GM19467 (cell line): ENCODE measurements at regions not wholly inside any gene's neighbourhood (a gene's known extent, or its start where the extent isn't known, plus 50 kb on each side); places are given as distances from the start of the nearest gene placed in this dataset.

Experiments used
- ATAC-seq: cut with Tn5 transposase; IDR thresholded peaks from one replicate; pipeline ENCODE4 v1.9.1; 2021; ENCODE audit warnings: mild to moderate bottlenecking, moderate library complexity; ENCODE audit not compliant: unreplicated experiment

GRCh38 chr14:62081012-62081612 is 318.9 kb downstream of the SNAPC1 start:
- peak; percentile 91 for ATAC-seq

GRCh38 chr14:62081951-62082350 is 319.7 kb downstream of the SNAPC1 start:
- no peak for ATAC-seq

- ATAC-seq: no peak
Observed at GRCh38 chr14:62082779-62083178, 320.6 kb downstream of the SNAPC1 start.

- no peak for ATAC-seq
Observed at GRCh38 chr14:62084020-62084419, 321.8 kb downstream of the SNAPC1 start.

DNA sequence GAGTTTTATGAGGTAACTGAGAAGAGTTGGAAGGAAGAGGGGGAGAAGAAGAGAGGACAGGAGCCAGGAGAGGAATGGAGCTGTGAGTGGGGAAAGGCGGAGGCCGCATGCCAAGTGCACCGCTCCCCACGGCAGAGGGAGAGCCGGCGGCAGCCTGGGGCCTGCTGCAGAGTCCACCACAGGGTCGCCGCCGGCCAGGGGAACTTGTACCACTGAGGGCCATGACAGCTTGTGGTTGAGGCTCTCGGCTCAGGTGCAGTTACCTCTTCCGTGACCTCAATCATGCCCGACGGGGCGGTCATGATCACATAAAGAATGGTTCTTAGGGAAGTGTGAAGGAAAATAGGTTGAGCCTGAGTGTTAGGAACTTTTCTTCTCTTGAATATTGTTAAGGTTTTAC is 325.0 kb downstream of the SNAPC1 start:
- ATAC-seq: no peak

GRCh38 chr14:62093736-62094135 is 331.5 kb downstream of the SNAPC1 start:
- no peak for ATAC-seq

DNA sequence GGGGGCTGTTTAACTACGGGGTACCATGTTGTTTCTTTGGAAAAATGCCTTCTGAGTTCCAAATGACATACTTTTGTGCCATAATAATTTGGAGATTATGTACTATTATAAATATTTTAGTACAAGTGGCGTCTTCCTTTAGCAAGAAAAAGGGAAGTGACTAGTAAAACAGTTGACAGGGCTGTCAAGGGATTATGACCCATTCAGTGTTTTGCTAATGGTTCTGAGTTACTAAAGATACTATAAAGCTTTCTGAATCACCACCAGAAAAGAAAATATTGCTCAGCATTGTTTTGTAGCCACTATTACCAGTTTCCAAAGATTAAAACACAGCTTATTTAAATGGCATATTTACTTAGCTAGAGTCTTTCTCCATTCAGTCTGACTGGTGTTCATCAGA is 334.9 kb downstream of the SNAPC1 start:
- no peak for ATAC-seq

DNA sequence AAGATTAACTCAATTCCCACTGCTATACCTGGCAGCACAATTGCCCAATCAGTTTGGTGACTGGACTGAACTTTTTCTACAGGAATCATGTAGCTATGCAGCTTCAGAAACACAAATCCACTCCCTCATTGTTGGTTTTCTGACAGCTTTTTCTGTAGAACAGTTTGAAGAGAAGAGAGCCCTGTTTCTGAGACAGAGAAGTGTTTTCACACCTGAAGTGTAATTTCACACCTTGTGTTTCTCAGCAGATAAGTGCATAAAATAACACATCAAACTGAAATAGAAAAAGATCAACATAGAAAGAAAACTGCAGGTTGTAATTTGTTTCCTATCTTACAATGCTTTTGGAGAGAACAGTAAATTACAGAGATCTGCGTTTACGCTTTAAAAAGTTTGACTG is 335.6 kb downstream of the SNAPC1 start:
- ATAC-seq: no peak

DNA sequence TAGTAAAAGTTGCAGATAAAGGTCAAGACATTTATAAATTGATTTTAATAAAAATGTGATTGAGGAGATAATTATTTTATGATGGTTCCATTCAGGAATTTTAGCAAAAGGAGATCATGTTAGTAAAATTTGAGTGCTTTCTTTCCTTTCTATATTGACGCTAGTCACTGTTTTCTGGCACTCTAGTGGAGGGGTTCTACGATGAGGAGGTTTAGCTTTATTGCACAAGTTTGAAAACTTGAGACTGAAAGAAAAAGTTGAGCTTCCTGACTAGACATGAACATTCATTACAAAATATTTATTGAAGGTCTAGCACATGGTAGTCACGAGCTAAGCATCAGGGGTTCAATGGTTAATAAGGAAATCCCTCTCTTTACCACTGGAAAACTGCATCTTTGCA is 336.1 kb downstream of the SNAPC1 start:
- no peak for ATAC-seq

GRCh38 chr14:62099091-62099490 is 336.9 kb downstream of the SNAPC1 start:
- no peak for ATAC-seq

- ATAC-seq: no peak
Observed at GRCh38 chr14:62101189-62101588, 339.0 kb downstream of the SNAPC1 start.

- ATAC-seq: no peak
Observed at GRCh38 chr14:62101673-62102348, 339.6 kb downstream of the SNAPC1 start.

DNA sequence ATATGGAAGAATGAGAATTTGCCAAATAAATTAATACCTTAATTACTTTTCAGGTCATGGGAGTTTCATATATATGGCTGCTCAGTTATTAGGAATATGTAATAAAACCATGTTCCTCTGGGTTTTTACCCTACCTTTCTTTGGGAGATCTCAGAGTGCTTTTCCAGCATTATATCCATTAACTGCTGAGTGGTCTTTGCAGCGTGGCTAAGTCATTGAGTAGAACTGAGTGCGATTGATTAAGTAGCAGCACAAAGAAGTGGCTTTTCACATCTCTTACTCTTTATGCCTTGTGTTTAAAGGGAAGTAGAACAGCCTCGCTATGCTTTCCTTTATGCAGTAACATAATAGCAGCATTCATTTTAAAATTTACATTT is 340.1 kb downstream of the SNAPC1 start:
- no peak for ATAC-seq

DNA sequence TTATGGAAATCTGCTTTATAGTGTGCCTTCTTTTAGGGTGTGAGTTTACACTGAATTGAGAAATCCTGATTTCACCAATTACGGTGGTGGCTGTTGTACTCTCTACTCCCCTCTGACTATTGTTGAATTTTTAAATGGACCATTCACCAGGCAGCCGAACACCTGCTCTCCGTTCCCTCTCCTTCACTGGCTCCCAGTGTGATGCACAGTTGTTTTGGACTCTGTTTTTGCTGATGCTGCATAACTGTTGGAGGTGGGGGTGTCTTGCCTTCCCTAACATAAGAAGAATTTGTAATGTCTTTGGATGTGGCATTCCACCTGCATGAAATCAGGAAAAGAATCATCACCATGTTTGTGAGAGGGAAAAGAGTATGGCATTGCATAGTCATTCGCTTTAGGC is 341.2 kb downstream of the SNAPC1 start:
- no peak for ATAC-seq

GRCh38 chr14:62110941-62111340 is 348.7 kb downstream of the SNAPC1 start:
- ATAC-seq: no peak

DNA sequence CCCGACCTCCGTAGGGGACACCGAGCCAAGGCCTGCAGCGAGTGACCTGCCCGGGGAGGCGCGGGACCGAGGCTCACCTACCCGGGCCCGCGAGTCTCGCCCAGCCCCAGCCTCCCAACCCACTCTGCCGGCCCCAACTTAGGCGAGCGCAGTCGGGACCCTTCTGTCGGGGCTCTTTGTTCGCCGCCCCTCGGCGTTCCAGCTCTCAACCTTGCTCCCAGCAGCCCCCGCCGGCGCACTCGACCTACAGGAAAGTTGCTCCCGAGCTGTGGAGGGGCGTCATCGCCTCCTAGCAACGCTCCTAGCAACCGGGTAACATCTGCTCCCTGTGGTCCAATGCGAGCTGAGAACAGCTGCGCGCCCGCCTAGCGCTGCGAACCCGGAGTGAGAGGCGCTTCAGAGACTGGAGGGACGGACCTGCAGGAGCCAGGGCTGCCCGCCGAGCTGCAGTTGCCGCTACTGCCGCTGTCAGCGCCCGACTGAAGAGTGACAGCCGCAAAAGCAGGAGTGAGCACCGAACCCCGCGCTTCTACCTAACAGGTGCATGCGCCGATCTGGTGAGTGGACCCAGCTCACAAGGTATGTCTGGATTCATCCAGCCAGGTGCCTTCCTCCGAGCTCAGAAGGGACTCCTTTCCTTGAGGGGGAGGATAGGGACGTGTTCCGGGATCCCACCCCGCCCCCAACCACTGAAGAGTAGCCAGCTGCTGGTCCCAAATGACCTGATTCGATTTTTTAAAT is 355.0 kb downstream of the SNAPC1 start:
- ATAC-seq: peak; percentile 94

DNA sequence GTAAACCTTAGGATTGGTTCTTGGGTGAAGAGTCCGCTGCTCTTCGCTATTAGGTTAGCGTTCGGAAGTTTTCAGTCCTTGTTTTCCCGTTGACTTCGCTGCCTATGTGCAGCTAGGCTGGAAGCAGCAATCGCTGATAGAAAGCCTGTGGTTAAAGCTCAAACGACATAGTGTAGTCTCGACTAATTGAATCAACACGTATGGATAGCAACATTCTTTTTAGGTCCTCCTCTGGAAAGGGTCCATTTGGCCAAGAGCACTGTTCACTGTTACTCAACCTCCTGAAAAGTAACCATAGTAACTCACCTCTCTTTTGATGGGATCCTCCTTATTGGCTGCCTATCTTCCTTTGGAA is 355.5 kb downstream of the SNAPC1 start:
- no peak for ATAC-seq

GRCh38 chr14:62118461-62118860 is 356.2 kb downstream of the SNAPC1 start:
- no peak for ATAC-seq

DNA sequence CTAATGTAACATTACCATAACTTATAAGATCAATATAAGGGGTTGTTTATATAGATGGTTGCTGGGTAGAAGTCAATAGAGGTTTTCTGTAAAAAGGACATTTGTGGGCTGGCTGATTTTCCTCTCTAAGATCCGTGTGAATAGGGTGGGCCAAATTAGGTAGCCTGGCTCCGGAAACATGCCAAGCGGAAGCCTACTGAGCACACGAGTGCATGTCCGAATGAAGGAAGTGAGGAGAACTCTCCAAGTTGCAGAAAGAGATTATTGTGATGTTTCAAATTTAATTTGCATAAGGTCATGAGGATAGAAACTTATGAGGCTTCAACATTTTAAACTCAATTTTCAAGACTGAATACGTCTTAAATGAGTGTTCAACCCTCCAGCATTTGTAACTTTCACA is 356.7 kb downstream of the SNAPC1 start:
- ATAC-seq: no peak

DNA sequence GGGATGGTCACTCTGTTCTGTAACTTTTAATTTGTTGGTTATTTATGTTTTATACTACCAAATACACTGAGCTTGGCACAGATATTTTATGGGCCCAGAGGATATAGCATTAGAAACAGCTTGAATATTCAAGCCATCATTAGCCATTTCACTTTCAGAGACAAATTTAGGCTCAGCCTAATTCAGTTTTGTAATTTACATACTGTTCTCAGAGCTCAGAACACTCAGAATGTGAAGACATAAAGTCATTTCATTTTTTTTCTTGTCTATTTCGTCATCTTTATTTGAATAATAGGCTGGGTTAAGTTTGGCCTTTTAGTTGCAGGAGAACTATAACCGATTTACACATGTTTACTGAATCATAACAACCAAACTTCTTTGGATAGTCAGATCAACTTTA is 361.7 kb downstream of the SNAPC1 start:
- peak; percentile 53 for ATAC-seq

GRCh38 chr14:62125793-62126192 is 363.6 kb downstream of the SNAPC1 start:
- ATAC-seq: no peak

GRCh38 chr14:62126879-62127478 is 364.8 kb downstream of the SNAPC1 start:
- ATAC-seq: peak; percentile 57
